ENCODE measurements at regions not wholly inside any gene's neighbourhood (a gene's known extent, or its start where the extent isn't known, plus 50 kb on each side); places are given as distances from the start of the nearest gene placed in this dataset.

DNA sequence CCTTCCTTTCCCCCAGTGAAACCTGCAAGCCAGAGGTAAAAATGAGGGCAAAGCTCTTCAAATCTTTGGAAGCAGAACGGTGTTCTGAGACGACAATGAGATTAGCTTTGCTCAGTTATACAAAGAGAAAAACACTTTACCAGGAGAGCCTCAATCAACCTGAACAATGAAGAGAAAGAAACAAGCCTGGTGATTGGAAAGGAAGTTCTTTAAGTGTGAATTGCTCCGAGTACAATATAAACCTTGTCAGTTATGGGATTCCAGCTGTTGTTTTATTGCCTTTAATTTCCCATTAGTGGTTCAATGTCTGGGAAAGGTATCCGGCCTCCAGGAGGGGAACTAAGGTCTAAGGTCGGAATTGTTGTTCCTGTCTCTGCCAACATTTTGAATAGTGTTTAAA is 901.6 kb downstream of the EPHA4 start:
- TF ChIP-seq TAF1 (IDR thresholded peaks at IDR 0.05; ENCODE audit: low read depth, low read length) (no peak), POU2F2 (IDR thresholded peaks at IDR 0.05; ENCODE audit: low read depth, low read length) (no peak), SPI1 (IDR thresholded peaks at IDR 0.05; ENCODE audit: low read depth, low read length) (no peak), POLR2AphosphoS5 (IDR thresholded peaks at IDR 0.05; ENCODE audit: low read depth, low read length) (no peak), POLR2A (IDR thresholded peaks at IDR 0.05; ENCODE audit: low read depth, low read length) (no peak), PAX5 (IDR thresholded peaks at IDR 0.05; ENCODE audit: insufficient read depth, low read length, severe bottlenecking) (no peak)
- DNase-seq (ENCODE audit: insufficient read length, low spot score) (no peak), FAIRE-seq (no peak)

DNA sequence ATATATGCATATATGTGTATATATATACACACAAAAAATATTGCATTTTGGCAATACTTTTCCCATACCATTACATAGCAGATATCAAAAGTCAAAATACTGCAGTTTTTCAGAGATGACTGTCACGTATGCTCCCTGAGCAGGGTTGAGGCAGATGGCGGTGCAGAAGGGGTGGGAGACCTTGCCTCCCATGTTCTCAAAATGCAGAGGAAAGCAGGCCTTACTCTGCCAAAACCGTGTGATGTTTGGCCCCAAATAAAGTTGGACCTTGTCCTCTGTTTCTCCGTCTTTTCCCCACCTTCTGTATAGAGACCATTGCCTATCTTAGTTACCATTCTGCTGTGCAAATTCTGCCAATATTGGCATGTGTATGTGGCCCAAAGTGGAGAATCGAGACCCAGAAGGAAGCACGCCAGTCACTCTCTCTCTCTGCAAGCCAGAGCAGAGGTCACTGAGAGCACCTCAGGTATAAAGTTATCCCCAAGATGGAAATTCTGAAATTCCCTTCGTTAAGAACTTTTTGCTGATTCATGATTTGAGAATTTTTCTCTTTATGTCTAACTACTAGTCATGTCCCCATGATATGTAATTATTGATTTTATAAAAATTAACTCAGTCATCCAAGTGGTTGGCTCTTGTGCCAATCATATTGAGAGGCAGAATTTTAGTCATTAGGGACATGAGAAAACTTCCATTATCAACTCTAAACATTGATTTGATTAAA is 898.8 kb downstream of the EPHA4 start:
- DNase-seq (ENCODE audit: insufficient read length, low spot score) (no peak), FAIRE-seq (no peak)
- TF ChIP-seq POU2F2 (IDR thresholded peaks at IDR 0.05; ENCODE audit: low read depth, low read length) (no peak), PAX5 (IDR thresholded peaks at IDR 0.05; ENCODE audit: insufficient read depth, low read length, severe bottlenecking) (no peak), POLR2A (IDR thresholded peaks at IDR 0.05; ENCODE audit: low read depth, low read length) (no peak), POLR2AphosphoS5 (IDR thresholded peaks at IDR 0.05; ENCODE audit: low read depth, low read length) (no peak), SPI1 (IDR thresholded peaks at IDR 0.05; ENCODE audit: low read depth, low read length) (no peak), TAF1 (IDR thresholded peaks at IDR 0.05; ENCODE audit: low read depth, low read length) (no peak)

DNA sequence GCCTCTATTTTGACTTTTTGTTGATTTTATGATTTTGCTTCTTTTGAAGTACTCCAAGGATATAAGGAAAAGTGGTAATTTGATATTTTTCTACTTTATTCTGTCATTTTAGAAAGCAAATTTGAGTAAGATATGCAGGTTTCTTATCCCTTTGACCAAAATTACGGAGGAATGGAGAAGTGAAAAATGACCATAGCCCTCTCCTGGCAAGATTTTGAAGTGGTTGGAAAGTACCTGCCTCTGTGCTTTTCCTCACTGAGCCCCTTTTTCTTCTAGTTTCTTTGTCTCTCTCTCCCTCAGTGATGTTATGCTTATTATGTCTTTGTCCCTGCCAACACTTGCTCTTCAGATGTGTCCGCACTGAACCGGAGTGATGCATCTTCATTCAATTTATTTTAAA is 898.1 kb downstream of the EPHA4 start:
- no peak for FAIRE-seq
- TF ChIP-seq SPI1 (IDR thresholded peaks at IDR 0.05; ENCODE audit: low read depth, low read length) (peak; percentile 86), POLR2AphosphoS5 (IDR thresholded peaks at IDR 0.05; ENCODE audit: low read depth, low read length) (no peak)
- peak; percentile 7 for DNase-seq (ENCODE audit: insufficient read length, low spot score)

DNA sequence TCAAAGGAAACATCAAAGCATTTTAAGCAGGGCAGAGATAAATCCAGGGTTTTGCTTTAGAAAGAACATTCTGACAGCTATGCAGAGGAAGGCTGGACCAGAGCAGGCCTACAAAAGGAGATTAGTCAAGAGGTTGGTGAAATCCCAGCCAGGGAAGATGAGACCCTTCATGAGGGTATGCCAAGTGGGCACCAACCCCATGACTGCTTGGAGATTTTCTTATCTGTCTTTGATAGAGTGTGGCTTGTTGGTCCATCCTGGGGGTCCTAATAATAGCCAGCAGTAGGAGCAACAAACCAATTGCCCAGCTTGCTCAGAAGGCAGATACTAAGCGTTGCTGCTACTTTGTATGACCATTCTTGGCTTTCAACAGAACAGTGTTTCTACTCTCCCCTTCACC is 895.4 kb downstream of the EPHA4 start:
- DNase-seq (ENCODE audit: insufficient read length, low spot score) (no peak), FAIRE-seq (no peak)
- TF ChIP-seq PAX5 (IDR thresholded peaks at IDR 0.05; ENCODE audit: insufficient read depth, low read length, severe bottlenecking) (no peak), SPI1 (IDR thresholded peaks at IDR 0.05; ENCODE audit: low read depth, low read length) (no peak), POLR2AphosphoS5 (IDR thresholded peaks at IDR 0.05; ENCODE audit: low read depth, low read length) (no peak), TAF1 (IDR thresholded peaks at IDR 0.05; ENCODE audit: low read depth, low read length) (no peak), POU2F2 (IDR thresholded peaks at IDR 0.05; ENCODE audit: low read depth, low read length) (no peak), POLR2A (IDR thresholded peaks at IDR 0.05; ENCODE audit: low read depth, low read length) (no peak)

DNA sequence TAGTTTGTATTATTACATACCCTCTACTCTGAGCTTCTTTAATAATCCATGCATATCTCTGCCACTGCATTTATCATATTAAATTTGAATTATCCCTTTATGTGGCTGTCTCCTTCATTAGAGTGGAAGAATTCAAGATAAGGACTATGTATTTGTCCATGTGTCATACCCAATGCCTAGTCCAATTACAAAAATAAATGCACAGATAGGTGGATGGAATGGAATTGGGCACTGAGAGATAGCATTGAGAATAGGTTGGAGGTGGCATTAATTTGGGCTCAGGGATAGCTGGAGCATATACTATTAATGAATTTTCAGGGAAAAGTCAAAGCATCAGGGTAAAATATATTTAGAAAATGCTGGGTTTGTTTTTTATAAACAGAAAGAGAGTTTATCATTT is 893.2 kb downstream of the EPHA4 start:
- FAIRE-seq (no peak), DNase-seq (ENCODE audit: insufficient read length, low spot score) (no peak)
- TF ChIP-seq SPI1 (IDR thresholded peaks at IDR 0.05; ENCODE audit: low read depth, low read length) (no peak), POLR2A (IDR thresholded peaks at IDR 0.05; ENCODE audit: low read depth, low read length) (no peak), POU2F2 (IDR thresholded peaks at IDR 0.05; ENCODE audit: low read depth, low read length) (no peak), POLR2AphosphoS5 (IDR thresholded peaks at IDR 0.05; ENCODE audit: low read depth, low read length) (no peak), PAX5 (IDR thresholded peaks at IDR 0.05; ENCODE audit: insufficient read depth, low read length, severe bottlenecking) (no peak), TAF1 (IDR thresholded peaks at IDR 0.05; ENCODE audit: low read depth, low read length) (no peak)

DNA sequence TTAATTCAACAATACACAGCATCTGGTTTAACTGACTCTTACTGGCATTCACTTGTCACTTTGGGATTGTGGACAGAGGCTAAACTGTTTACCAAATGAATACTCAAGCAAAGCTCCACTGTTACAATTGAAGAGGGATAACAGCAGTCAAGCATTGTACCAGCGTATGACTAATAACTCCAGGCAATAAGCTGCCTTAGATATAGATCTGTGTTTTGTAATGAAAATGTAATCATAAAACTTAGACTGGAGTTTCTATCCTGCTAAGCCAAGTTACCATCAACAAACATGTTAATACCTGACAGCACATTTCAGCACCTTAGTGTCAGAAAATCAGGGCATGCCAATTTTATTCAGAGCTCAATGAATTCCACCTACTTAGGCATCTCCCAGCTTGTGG is 889.5 kb downstream of the EPHA4 start:
- no peak for FAIRE-seq
- TF ChIP-seq PAX5 (IDR thresholded peaks at IDR 0.05; ENCODE audit: insufficient read depth, low read length, severe bottlenecking): no peak
- no peak for TF ChIP-seq POLR2AphosphoS5 (IDR thresholded peaks at IDR 0.05; ENCODE audit: low read depth, low read length)
- TF ChIP-seq POLR2A (IDR thresholded peaks at IDR 0.05; ENCODE audit: low read depth, low read length): no peak
- TF ChIP-seq TAF1 (IDR thresholded peaks at IDR 0.05; ENCODE audit: low read depth, low read length): no peak
- TF ChIP-seq SPI1 (IDR thresholded peaks at IDR 0.05; ENCODE audit: low read depth, low read length): no peak
- TF ChIP-seq POU2F2 (IDR thresholded peaks at IDR 0.05; ENCODE audit: low read depth, low read length): no peak
- no peak for DNase-seq (ENCODE audit: insufficient read length, low spot score)

DNA sequence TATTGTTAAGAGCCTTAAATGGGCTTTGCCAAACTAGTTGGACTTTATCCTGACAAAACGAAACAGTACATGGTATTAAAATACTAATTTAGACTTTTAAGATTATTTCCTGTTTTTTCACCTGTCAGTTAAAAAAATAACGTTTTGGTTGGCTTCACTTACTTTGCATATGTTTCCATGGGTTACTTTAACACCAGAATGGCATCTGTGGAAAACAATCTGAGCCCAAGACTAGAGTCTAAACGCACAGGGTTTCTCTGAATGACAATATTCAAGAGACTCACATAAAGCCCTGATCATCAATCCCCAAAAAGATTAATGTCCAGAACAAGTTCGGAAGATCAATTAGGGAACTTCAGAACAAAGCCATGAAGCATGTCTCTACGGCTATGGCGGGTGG is 888.0 kb downstream of the EPHA4 start:
- FAIRE-seq: no peak
- DNase-seq (ENCODE audit: insufficient read length, low spot score): no peak
- TF ChIP-seq POLR2AphosphoS5 (IDR thresholded peaks at IDR 0.05; ENCODE audit: low read depth, low read length) (no peak), SPI1 (IDR thresholded peaks at IDR 0.05; ENCODE audit: low read depth, low read length) (no peak), PAX5 (IDR thresholded peaks at IDR 0.05; ENCODE audit: insufficient read depth, low read length, severe bottlenecking) (no peak), POLR2A (IDR thresholded peaks at IDR 0.05; ENCODE audit: low read depth, low read length) (no peak), TAF1 (IDR thresholded peaks at IDR 0.05; ENCODE audit: low read depth, low read length) (no peak), POU2F2 (IDR thresholded peaks at IDR 0.05; ENCODE audit: low read depth, low read length) (no peak)

DNA sequence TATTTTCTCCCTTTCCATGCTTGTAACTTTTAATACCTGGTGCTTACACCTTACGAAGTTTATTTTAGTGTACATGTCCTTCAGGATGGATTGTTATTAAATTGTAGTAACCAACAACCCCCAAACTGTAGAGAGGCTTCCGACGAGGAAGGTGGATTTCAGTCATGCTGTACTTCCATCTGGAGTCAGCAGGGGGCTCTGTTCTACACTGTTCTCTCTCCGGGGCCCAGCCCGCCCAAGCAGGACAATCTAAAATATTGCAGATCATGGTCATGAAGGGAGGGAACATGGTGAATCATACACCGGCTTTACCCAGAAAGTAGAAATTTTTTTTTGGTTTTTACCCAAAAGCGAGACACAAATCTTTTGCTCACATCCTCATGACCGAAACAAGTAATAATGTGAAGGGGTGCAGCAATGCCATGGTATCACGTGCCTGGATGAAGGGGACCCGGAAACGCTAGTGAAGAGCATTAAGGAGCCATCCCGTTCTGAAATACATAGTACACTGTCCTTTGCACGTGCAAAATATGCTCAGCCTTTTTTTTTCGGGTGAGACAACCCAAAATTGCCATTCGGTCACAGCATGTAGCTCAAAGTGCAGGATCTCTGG is 884.8 kb downstream of the EPHA4 start:
- DNase-seq (ENCODE audit: insufficient read length, low spot score) (peak; percentile 9), FAIRE-seq (peak; percentile 50)
- no peak for TF ChIP-seq TAF1 (IDR thresholded peaks at IDR 0.05; ENCODE audit: low read depth, low read length)
- TF ChIP-seq POLR2A (IDR thresholded peaks at IDR 0.05; ENCODE audit: low read depth, low read length): no peak
- no peak for TF ChIP-seq SPI1 (IDR thresholded peaks at IDR 0.05; ENCODE audit: low read depth, low read length)
- no peak for TF ChIP-seq POU2F2 (IDR thresholded peaks at IDR 0.05; ENCODE audit: low read depth, low read length)
- no peak for TF ChIP-seq PAX5 (IDR thresholded peaks at IDR 0.05; ENCODE audit: insufficient read depth, low read length, severe bottlenecking)
- TF ChIP-seq POLR2AphosphoS5 (IDR thresholded peaks at IDR 0.05; ENCODE audit: low read depth, low read length): no peak

DNA sequence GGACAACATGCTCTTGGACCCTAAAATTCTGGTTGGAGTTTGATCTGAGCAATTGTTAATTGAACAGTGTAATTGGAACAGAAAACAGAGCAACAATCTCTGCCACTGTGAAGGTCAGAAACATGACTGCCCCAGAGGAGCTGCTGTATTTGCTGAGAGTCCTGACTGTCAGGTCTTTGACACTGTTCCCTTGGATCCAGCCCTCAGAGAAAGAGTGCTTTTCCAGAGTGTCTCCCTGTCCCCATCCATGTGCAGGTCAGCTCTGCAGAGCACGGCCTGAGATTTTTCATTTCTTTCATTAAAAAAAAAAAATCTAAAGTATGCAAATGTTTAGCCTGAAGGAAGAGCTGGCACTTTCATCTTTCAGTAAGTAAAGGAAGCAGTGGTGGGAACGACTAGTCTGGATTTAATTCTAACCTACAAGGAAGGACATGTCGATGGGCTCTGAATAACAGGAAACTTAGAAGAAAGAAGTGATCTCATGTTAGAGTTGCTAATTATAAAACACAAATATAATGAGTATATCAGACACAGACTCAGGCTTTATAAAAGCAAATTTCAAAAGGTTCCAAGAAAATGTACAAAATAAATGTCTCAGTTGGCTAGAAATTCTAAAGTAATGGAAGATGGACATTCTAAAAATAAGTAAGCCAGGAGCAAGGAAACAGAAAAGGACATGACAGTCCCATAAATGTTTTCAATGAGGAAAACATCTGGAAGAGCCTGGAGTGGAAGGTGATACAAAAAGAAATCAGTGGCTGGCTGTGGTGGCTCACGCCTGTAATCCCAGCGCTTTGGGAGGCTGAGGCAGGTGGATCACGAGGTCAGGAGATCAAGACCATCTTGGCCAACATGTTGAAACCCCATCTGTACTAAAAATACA is 876.5 kb downstream of the EPHA4 start:
- TF ChIP-seq POLR2A (IDR thresholded peaks at IDR 0.05; ENCODE audit: low read depth, low read length) (no peak), SPI1 (IDR thresholded peaks at IDR 0.05; ENCODE audit: low read depth, low read length) (no peak), POU2F2 (IDR thresholded peaks at IDR 0.05; ENCODE audit: low read depth, low read length) (no peak), POLR2AphosphoS5 (IDR thresholded peaks at IDR 0.05; ENCODE audit: low read depth, low read length) (no peak), TAF1 (IDR thresholded peaks at IDR 0.05; ENCODE audit: low read depth, low read length) (no peak), PAX5 (IDR thresholded peaks at IDR 0.05; ENCODE audit: insufficient read depth, low read length, severe bottlenecking) (no peak)
- FAIRE-seq (no peak), DNase-seq (ENCODE audit: insufficient read length, low spot score) (no peak)
